ENCODE measurements at regions not wholly inside any gene's neighbourhood (a gene's known extent, or its start where the extent isn't known, plus 50 kb on each side); places are given as distances from the start of the nearest gene placed in this dataset.

DNA sequence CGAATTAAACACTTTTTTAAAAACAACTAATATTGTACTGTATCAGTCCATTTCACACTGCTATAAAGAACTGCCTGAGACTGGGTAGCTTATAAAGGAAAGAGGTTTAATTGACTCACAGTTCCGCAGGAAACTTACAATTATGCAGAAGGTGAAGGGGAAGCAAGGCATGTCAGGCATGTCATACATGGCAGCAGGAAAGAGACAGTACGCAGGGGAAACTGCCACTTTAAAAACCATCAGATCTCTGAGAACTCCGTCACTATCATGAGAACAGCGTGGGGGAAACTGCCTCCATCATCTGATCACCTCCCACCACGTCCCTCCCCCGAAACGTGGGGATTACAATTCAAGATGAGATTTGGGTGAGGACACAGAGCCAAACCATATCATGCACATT, 162.8 kb upstream of the TPM1 start:
- intact Hi-C loops (cut with micrococcal nuclease) = no loop called here
- ChIA-PET POLR2A (no interaction called here), CTCF (no interaction called here)
- no peak overlapping the region for H3K27ac Mint-ChIP-seq
- ATAC-seq (ENCODE audit: low read depth) = no peak
- no peaks in the 10 kb centered on the region for H3K36me3 Mint-ChIP-seq (ENCODE audit: low read depth)
- no peak for DNase-seq
- H3K4me3 Mint-ChIP-seq = peak overlapping the region; percentile 33
- H3K27me3 Mint-ChIP-seq = peaks cover 7% of the 10 kb centered on the region
- TF ChIP-seq, protein P1, sequence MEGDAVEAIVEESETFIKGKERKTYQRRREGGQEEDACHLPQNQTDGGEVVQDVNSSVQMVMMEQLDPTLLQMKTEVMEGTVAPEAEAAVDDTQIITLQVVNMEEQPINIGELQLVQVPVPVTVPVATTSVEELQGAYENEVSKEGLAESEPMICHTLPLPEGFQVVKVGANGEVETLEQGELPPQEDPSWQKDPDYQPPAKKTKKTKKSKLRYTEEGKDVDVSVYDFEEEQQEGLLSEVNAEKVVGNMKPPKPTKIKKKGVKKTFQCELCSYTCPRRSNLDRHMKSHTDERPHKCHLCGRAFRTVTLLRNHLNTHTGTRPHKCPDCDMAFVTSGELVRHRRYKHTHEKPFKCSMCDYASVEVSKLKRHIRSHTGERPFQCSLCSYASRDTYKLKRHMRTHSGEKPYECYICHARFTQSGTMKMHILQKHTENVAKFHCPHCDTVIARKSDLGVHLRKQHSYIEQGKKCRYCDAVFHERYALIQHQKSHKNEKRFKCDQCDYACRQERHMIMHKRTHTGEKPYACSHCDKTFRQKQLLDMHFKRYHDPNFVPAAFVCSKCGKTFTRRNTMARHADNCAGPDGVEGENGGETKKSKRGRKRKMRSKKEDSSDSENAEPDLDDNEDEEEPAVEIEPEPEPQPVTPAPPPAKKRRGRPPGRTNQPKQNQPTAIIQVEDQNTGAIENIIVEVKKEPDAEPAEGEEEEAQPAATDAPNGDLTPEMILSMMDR (IDR thresholded peaks at IDR 0.05) = no peak
- H3K9me3 Mint-ChIP-seq = no peaks in the 10 kb centered on the region
- H3K4me1 Mint-ChIP-seq = peaks cover 9% of the 10 kb centered on the region

- POLR2A ChIA-PET = no interaction called here
- no peaks in the 10 kb centered on the region for H3K9me3 Mint-ChIP-seq
- intact Hi-C loops (cut with micrococcal nuclease) = no loop called here
- H3K27ac Mint-ChIP-seq = no peak overlapping the region
- TF ChIP-seq, protein P1 (IDR thresholded peaks at IDR 0.05) = no peak
- no peak overlapping the region for H3K4me3 Mint-ChIP-seq
- no peaks in the 10 kb centered on the region for H3K36me3 Mint-ChIP-seq (ENCODE audit: low read depth)
- CTCF ChIA-PET = no interaction called here
- no peak for DNase-seq
- H3K4me1 Mint-ChIP-seq = peaks cover 9% of the 10 kb centered on the region
- peaks cover 8% of the 10 kb centered on the region for H3K27me3 Mint-ChIP-seq
- ATAC-seq (ENCODE audit: low read depth) = no peak
Observed at GRCh38 chr15:62880278-62880677, 162.3 kb upstream of the TPM1 start.

DNA sequence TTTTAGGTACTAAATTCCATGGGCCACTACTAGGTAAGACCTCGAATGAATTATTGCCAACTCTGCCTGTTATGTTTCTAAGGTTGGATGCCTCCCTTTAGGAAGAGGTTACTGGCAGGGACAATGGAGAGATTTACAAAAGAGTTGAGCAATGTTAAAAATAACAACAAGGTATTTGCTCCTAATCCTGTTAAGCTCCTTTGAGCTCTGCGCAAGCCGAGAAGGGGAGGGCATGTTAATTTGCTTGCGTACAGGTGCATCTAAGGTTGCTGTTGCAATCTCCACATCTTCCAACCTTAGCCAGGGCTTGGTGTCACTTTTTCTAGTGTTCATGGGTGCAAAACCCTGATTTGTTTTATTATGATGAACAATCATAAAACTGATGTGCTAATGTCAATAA, 161.5 kb upstream of the TPM1 start:
- CTCF ChIA-PET = no interaction called here
- ATAC-seq (ENCODE audit: low read depth) (no peak), DNase-seq (no peak)
- Mint-ChIP-seq H3K9me3 (no peaks in the 10 kb centered on the region), H3K27ac (no peak overlapping the region), H3K36me3 (ENCODE audit: low read depth) (no peaks in the 10 kb centered on the region), H3K27me3 (peaks cover 7% of the 10 kb centered on the region), H3K4me3 (no peak overlapping the region), H3K4me1 (peaks cover 9% of the 10 kb centered on the region)
- intact Hi-C loops (cut with micrococcal nuclease) = no loop called here
- TF ChIP-seq, protein P1 (IDR thresholded peaks at IDR 0.05) = no peak
- POLR2A ChIA-PET = no interaction called here

DNA sequence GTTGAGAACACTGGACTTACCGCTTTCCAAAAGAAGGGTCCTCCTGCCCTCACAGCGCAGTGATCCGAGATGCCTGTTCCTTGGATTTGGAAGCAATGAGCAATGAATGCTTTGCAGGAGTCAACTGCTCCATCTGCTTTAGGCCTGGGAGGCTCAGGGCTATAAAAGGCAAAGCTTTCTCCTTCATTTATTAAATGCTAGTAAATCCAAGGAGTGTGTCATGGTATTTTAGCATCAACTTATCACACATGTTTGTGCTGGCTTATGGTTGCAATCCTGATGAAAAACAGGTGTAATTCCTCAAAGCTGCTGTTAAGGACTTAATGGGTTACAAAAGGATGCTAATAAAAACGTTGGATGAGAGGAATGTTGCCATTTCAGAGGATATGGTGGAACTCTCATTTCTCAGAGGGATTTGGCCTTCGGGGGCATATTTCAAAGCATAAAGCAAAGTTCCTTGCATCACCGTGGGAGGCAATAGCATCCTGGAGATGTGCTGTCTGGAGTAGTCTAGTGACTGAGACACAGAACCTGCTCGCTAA, 158.5 kb upstream of the TPM1 start:
- H3K27me3 Mint-ChIP-seq = peaks cover 18% of the 10 kb centered on the region
- CTCF ChIA-PET = no interaction called here

GRCh38 chr15:62886431-62887071, 156.0 kb upstream of the TPM1 start:
- ATAC-seq (ENCODE audit: low read depth) (no peak), DNase-seq (no peak)
- H3K4me1 Mint-ChIP-seq = no peaks in the 10 kb centered on the region
- intact Hi-C loops (cut with micrococcal nuclease) = no loop called here
- H3K27me3 Mint-ChIP-seq = peaks cover 26% of the 10 kb centered on the region
- no peaks in the 10 kb centered on the region for H3K9me3 Mint-ChIP-seq
- POLR2A ChIA-PET = no interaction called here
- CTCF ChIA-PET = no interaction called here
- no peak overlapping the region for H3K27ac Mint-ChIP-seq
- TF ChIP-seq, protein P1 (IDR thresholded peaks at IDR 0.05) = no peak
- H3K36me3 Mint-ChIP-seq (ENCODE audit: low read depth) = no peaks in the 10 kb centered on the region
- no peak overlapping the region for H3K4me3 Mint-ChIP-seq

More for the DNA sequence above, 158.5 kb upstream of the TPM1 start:
- no peak for DNase-seq
- ATAC-seq (ENCODE audit: low read depth) = no peak
- intact Hi-C loops (cut with micrococcal nuclease) = no loop called here
- Mint-ChIP-seq H3K9me3 (no peaks in the 10 kb centered on the region), H3K4me3 (no peak overlapping the region), H3K36me3 (ENCODE audit: low read depth) (no peaks in the 10 kb centered on the region), H3K4me1 (peaks cover 9% of the 10 kb centered on the region), H3K27ac (no peak overlapping the region)
- TF ChIP-seq, protein P1 (IDR thresholded peaks at IDR 0.05) = no peak
- POLR2A ChIA-PET = no interaction called here
